BJ (cell line): ENCODE measurements at regions not wholly inside any gene's neighbourhood (a gene's known extent, or its start where the extent isn't known, plus 50 kb on each side); places are given as distances from the start of the nearest gene placed in this dataset.

Experiments used
- CTCF ChIA-PET: fragments of 350-600 bp; formaldehyde crosslinking; extraction: SDS; loops from one replicate; lab custom pipeline; 2021; ENCODE audit warnings: antibody characterized with exemption, inconsistent platforms; lab: Yijun Ruan, JAX
- POLR2A ChIA-PET: fragments of 300-600 bp; sonication (Branson Sonifier 250); formaldehyde crosslinking; extraction: SDS; loops from one replicate; lab custom pipeline; 2021; ENCODE audit warnings: antibody characterized with exemption; lab: Charles Lee
- DNase-seq: peaks from one replicate; pipeline ENCODE4 v3.0.0-alpha.2; 2011; ENCODE audit warnings: low read depth
- H3K27me3 ChIP-seq: 2 replicates; pipeline ENCODE4 v1.6.0; 2011; ENCODE audit warnings: low read length; ENCODE audit not compliant: control insufficient read depth, insufficient read depth
- H3K36me3 ChIP-seq: 2 replicates; pipeline ENCODE4 v1.5.1; 2011; ENCODE audit warnings: low read length; ENCODE audit not compliant: control insufficient read depth, insufficient read depth
- H3K4me3 ChIP-seq: 2 replicates; pipeline ENCODE4 v1.5.1; 2011; ENCODE audit warnings: low read depth, mild to moderate bottlenecking, control low read depth, low read length
- TF ChIP-seq, protein P1 (sequence below): IDR thresholded peaks from 2 replicates; pipeline ENCODE4 v1.5.1; 2011; ENCODE audit warnings: low read depth, mild to moderate bottlenecking, control low read depth, inconsistent platforms, low read length, moderate library complexity; ENCODE audit not compliant: insufficient read depth

DNA sequence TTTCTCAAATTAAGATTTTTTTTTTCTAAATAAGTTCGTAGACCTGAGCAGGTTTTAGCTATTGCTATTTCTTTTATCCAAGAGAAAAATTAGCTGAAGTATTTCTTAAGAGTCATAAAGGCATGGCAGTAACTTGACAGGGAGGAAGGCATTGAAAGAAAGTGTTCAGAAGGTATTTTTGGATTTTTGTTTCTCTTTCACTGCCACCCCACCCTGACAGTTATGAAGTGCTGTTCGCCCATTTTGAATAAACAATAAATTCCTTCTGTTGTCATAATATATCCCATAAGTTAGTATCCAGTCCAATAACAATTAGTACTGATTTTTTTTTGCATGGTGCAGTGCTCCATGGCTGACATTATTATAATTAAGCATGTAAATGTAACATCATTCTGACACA, 363.0 kb downstream of the NR2F2 start:
- H3K4me3 ChIP-seq = no peak overlapping the region
- no peak for DNase-seq
- CTCF ChIA-PET = no interaction called here
- TF ChIP-seq, protein P1, sequence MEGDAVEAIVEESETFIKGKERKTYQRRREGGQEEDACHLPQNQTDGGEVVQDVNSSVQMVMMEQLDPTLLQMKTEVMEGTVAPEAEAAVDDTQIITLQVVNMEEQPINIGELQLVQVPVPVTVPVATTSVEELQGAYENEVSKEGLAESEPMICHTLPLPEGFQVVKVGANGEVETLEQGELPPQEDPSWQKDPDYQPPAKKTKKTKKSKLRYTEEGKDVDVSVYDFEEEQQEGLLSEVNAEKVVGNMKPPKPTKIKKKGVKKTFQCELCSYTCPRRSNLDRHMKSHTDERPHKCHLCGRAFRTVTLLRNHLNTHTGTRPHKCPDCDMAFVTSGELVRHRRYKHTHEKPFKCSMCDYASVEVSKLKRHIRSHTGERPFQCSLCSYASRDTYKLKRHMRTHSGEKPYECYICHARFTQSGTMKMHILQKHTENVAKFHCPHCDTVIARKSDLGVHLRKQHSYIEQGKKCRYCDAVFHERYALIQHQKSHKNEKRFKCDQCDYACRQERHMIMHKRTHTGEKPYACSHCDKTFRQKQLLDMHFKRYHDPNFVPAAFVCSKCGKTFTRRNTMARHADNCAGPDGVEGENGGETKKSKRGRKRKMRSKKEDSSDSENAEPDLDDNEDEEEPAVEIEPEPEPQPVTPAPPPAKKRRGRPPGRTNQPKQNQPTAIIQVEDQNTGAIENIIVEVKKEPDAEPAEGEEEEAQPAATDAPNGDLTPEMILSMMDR = no peak
- H3K36me3 ChIP-seq = no peaks in the 10 kb centered on the region
- POLR2A ChIA-PET = no interaction called here
- no peaks in the 10 kb centered on the region for H3K27me3 ChIP-seq

- peak; percentile 0 for DNase-seq
- Histone ChIP-seq H3K36me3 (no peaks in the 10 kb centered on the region), H3K4me3 (no peak overlapping the region), H3K27me3 (no peaks in the 10 kb centered on the region)
- CTCF ChIA-PET = no interaction called here
- TF ChIP-seq, protein P1 = no peak
- POLR2A ChIA-PET = no interaction called here
Measured at GRCh38 chr15:96693990-96694517, 363.6 kb downstream of the NR2F2 start.

GRCh38 chr15:96695426-96695825, 364.9 kb downstream of the NR2F2 start:
- TF ChIP-seq, protein P1 = no peak
- POLR2A ChIA-PET = no interaction called here
- DNase-seq = no peak
- Histone ChIP-seq H3K27me3 (no peaks in the 10 kb centered on the region), H3K4me3 (no peak overlapping the region), H3K36me3 (no peaks in the 10 kb centered on the region)
- CTCF ChIA-PET = no interaction called here

DNA sequence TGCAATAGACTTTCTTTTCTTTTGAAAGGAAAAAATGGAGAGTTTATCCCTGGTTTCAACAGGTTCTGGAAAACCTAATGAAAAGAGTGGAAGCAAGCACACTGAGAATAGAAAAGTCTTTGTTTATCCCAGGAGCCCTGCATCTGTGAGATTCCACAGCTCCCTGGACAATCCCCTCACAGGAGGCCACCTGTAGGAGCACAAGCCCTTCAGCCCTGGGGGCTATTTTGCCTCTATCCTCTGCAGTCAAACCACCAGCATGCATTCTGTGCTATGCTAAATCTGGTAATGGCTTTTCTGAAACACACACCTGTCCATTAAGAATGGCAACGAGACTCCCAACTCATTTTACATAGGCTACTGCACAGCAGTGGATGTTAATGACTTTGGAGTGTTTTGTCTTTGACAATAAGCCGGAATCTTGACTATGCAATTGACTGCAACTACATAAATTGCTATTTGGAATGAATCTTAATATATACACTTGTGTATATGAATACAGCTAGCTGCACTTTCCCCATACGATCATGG, 369.4 kb downstream of the NR2F2 start:
- no peaks in the 10 kb centered on the region for H3K27me3 ChIP-seq

GRCh38 chr15:96700555-96700954, 370.1 kb downstream of the NR2F2 start:
- TF ChIP-seq, protein P1 = no peak
- CTCF ChIA-PET = interaction anchor here (1.5 kb wide), 1 partner anchor 10 kb away, joined by 3 read pairs; no protein-coding TSS in a partner anchor
- H3K36me3 ChIP-seq = no peaks in the 10 kb centered on the region
- H3K4me3 ChIP-seq = no peak overlapping the region
- POLR2A ChIA-PET = no interaction called here
- DNase-seq = no peak
- no peaks in the 10 kb centered on the region for H3K27me3 ChIP-seq

More for the DNA sequence above, 369.4 kb downstream of the NR2F2 start:
- TF ChIP-seq, protein P1 = no peak
- ChIA-PET CTCF (no interaction called here), POLR2A (no interaction called here)
- no peak for DNase-seq
- no peaks in the 10 kb centered on the region for H3K36me3 ChIP-seq
- no peak overlapping the region for H3K4me3 ChIP-seq
